ENCODE measurements at regions not wholly inside any gene's neighbourhood (a gene's known extent, or its start where the extent isn't known, plus 50 kb on each side); places are given as distances from the start of the nearest gene placed in this dataset.

- Histone ChIP-seq H3K79me2 (no peaks in the 10 kb centered on the region), H3K4me1 (no peaks in the 10 kb centered on the region), H3K27ac (no peak overlapping the region), H3K4me2 (ENCODE audit: low read length) (no peak overlapping the region), H3K36me3 (ENCODE audit: control insufficient read depth, insufficient read depth, low read length) (no peaks in the 10 kb centered on the region), H3K4me3 (ENCODE audit: low read depth, low read length) (no peak overlapping the region), H3K9ac (no peak overlapping the region), H3K9me3 (ENCODE audit: control insufficient read depth, low read length) (no peaks in the 10 kb centered on the region), H3K27me3 (ENCODE audit: control insufficient read depth, insufficient read depth, low read length) (no peaks in the 10 kb centered on the region), H2AFZ (no peak overlapping the region)
- TF ChIP-seq CTCF (IDR thresholded peaks at IDR 0.05), result no peak
Measured at GRCh38 chr2:3940661-3941060, 237.3 kb downstream of the DCDC2C start.

- H3K36me3 ChIP-seq (ENCODE audit: control insufficient read depth, insufficient read depth, low read length), result no peaks in the 10 kb centered on the region
- no peak for TF ChIP-seq CTCF (IDR thresholded peaks at IDR 0.05)
- no peaks in the 10 kb centered on the region for H3K9me3 ChIP-seq (ENCODE audit: control insufficient read depth, low read length)
- no peak overlapping the region for H3K4me2 ChIP-seq (ENCODE audit: low read length)
- H2AFZ ChIP-seq, result no peak overlapping the region
- no peaks in the 10 kb centered on the region for H3K27me3 ChIP-seq (ENCODE audit: control insufficient read depth, insufficient read depth, low read length)
- H3K4me3 ChIP-seq (ENCODE audit: low read depth, low read length), result no peak overlapping the region
- no peak overlapping the region for H3K9ac ChIP-seq
- no peak overlapping the region for H3K27ac ChIP-seq
- H3K79me2 ChIP-seq, result no peaks in the 10 kb centered on the region
- no peaks in the 10 kb centered on the region for H3K4me1 ChIP-seq
Measured at GRCh38 chr2:3942841-3943240, 239.5 kb downstream of the DCDC2C start.

GRCh38 chr2:3944071-3944470 lies 240.7 kb downstream of the DCDC2C start:
- H3K27me3 ChIP-seq (ENCODE audit: control insufficient read depth, insufficient read depth, low read length), result no peaks in the 10 kb centered on the region
- no peaks in the 10 kb centered on the region for H3K36me3 ChIP-seq (ENCODE audit: control insufficient read depth, insufficient read depth, low read length)
- H3K4me3 ChIP-seq (ENCODE audit: low read depth, low read length), result no peak overlapping the region
- H3K79me2 ChIP-seq, result no peaks in the 10 kb centered on the region
- no peak for TF ChIP-seq CTCF (IDR thresholded peaks at IDR 0.05)
- H3K4me1 ChIP-seq, result no peaks in the 10 kb centered on the region
- H3K4me2 ChIP-seq (ENCODE audit: low read length), result no peak overlapping the region
- no peak overlapping the region for H3K9ac ChIP-seq
- no peak overlapping the region for H3K27ac ChIP-seq
- H2AFZ ChIP-seq, result no peak overlapping the region
- no peaks in the 10 kb centered on the region for H3K9me3 ChIP-seq (ENCODE audit: control insufficient read depth, low read length)

GRCh38 chr2:3944841-3945240 lies 241.5 kb downstream of the DCDC2C start:
- H3K79me2 ChIP-seq, result no peaks in the 10 kb centered on the region
- TF ChIP-seq CTCF (IDR thresholded peaks at IDR 0.05), result no peak
- no peaks in the 10 kb centered on the region for H3K9me3 ChIP-seq (ENCODE audit: control insufficient read depth, low read length)
- no peak overlapping the region for H3K4me2 ChIP-seq (ENCODE audit: low read length)
- H3K27ac ChIP-seq, result no peak overlapping the region
- H2AFZ ChIP-seq, result no peak overlapping the region
- H3K9ac ChIP-seq, result no peak overlapping the region
- no peak overlapping the region for H3K4me3 ChIP-seq (ENCODE audit: low read depth, low read length)
- no peaks in the 10 kb centered on the region for H3K36me3 ChIP-seq (ENCODE audit: control insufficient read depth, insufficient read depth, low read length)
- H3K4me1 ChIP-seq, result no peaks in the 10 kb centered on the region
- H3K27me3 ChIP-seq (ENCODE audit: control insufficient read depth, insufficient read depth, low read length), result no peaks in the 10 kb centered on the region

- H3K27ac ChIP-seq, result no peak overlapping the region
- H3K9me3 ChIP-seq (ENCODE audit: control insufficient read depth, low read length), result no peaks in the 10 kb centered on the region
- H3K4me2 ChIP-seq (ENCODE audit: low read length), result no peak overlapping the region
- no peaks in the 10 kb centered on the region for H3K79me2 ChIP-seq
- no peaks in the 10 kb centered on the region for H3K27me3 ChIP-seq (ENCODE audit: control insufficient read depth, insufficient read depth, low read length)
- no peak overlapping the region for H3K4me3 ChIP-seq (ENCODE audit: low read depth, low read length)
- no peak overlapping the region for H2AFZ ChIP-seq
- TF ChIP-seq CTCF (IDR thresholded peaks at IDR 0.05), result no peak
- no peaks in the 10 kb centered on the region for H3K4me1 ChIP-seq
- H3K9ac ChIP-seq, result no peak overlapping the region
- no peaks in the 10 kb centered on the region for H3K36me3 ChIP-seq (ENCODE audit: control insufficient read depth, insufficient read depth, low read length)
Measured at GRCh38 chr2:3948191-3948590, 244.8 kb downstream of the DCDC2C start.

Data from parathyroid adenoma (tissue), 2 donors.